Cardiac septum (tissue), 1 donor: ENCODE measurements at regions not wholly inside any gene's neighbourhood (a gene's known extent, or its start where the extent isn't known, plus 50 kb on each side); places are given as distances from the start of the nearest gene placed in this dataset.

ENCODE experiments used
- DNase-seq: peaks from one replicate; pipeline ENCODE4 v3.0.0-alpha.2; 2020; ENCODE audit warnings: low spot score
- intact Hi-C: fragments of 100-400 bp; cut with DNase I; formaldehyde crosslinking; loops from one replicate; pipeline ENCODE4 v1.14.0; 2022
- donor health status: DM: no; HTN: no; CAD: no.

DNA sequence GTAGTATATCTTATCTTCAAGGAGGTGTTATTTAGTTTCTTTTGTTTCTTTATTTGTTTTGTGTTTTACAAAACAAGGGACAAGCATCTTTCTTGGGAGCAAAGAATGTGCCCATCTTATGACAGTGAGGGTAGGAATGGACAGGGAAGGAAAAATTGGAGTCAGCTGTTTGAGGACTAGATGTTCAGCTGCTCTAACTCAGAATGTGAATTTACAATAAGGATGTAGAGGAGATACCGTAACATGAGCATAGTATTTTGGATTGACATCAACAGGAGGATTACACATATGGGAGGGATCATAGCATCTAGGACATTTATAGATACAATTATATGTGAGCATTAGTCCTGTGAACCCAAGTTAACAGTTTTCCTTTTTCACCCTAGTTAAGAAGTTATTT lies 89.0 kb upstream of the GK2 start:
- intact Hi-C loops = no loop called here
- DNase-seq = no peak

DNA sequence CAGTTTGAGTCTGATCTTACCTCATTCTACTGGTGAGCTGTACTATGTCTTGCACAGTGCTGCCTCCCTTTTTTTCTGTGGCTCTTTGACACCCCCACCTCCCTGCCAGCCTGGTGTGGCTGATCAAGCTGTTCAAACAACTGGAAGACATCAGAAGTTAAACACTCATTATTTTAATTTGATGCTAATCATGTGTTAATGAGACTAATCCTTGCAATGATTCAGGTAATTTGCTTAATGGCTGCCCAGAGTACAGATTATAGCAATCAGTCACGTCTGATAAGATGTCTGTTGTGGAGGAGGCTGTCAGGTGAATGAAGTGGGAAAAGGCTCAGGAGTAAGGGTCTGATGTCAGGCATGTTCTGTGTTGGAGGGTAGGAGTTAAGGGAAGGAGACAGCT lies 87.4 kb upstream of the GK2 start:
- DNase-seq = no peak
- intact Hi-C loops = no loop called here

DNA sequence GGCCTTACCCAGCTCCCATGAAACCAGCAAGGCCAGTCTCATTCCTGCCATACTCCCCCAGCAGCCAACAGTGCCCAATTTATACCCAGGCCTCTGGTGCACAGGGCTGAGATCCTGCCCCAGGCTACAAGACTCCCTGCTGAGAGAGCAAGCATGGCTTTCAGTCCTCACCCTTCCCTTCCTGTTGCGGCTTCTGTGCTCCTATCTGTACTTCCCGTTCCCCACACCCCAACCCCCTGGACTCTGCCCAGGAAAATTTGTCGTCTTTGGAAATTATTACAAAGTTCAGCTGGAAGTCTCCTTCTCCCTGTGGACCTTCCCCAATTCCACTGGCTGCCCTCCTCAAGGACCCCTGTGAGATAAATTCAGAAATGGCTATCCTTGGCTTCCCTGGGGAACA lies 84.1 kb upstream of the GK2 start:
- DNase-seq = no peak
- intact Hi-C loops = no loop called here

DNA sequence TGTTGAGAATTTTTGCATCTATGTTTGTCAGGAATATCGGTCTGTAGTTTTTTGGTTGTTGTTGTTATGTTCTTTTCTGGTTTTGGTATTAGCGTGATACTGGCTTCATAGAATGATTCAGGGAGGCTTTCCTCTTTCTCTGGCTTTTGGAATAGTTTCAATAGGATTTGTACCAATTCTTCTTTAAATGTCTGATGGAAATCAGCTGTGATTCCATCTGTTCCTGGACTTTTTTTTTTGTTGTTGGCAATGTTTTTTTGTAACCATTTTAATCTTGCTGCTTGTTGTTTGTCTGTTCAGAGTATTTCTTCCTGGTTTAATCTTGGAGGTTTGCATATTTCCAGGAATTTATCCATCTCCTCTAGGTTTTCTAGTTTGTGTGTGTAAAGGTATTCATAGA lies 81.5 kb upstream of the GK2 start:
- DNase-seq = no peak
- intact Hi-C loops = no loop called here

DNA sequence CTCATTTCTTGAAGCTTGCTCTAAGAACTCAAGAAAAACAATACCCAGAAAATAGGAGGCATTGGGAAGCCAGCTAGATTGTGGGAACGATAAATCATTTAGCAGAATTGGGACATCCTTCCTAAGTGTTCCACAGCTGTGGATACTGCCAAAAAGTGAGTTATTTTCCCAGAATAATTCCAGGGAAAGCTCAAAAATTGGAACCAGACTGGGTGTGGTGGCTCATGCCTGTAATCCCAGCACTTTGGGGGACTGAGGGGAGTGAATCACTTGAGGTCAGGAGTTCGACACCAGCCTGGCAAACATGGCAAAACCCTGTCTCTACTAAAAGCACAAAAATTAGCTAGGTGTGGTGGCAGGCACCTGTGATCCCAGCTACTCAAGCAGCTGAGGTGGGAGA lies 68.2 kb upstream of the GK2 start:
- intact Hi-C loops = no loop called here
- no peak for DNase-seq

DNA sequence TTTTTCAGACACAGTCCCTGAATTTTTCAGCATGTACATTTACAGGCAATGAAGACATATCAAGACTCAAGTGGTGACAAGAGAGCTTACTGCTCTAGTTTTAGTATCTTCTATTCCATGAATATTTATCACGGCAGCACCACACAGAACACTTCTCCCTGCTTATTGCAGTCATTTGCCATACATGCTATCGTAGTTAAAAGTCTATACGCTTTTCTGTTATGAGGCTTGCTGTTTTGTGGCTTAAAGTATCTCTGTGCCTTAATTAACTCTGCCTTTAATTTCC lies 65.4 kb upstream of the GK2 start:
- intact Hi-C loops = no loop called here
- DNase-seq = no peak

DNA sequence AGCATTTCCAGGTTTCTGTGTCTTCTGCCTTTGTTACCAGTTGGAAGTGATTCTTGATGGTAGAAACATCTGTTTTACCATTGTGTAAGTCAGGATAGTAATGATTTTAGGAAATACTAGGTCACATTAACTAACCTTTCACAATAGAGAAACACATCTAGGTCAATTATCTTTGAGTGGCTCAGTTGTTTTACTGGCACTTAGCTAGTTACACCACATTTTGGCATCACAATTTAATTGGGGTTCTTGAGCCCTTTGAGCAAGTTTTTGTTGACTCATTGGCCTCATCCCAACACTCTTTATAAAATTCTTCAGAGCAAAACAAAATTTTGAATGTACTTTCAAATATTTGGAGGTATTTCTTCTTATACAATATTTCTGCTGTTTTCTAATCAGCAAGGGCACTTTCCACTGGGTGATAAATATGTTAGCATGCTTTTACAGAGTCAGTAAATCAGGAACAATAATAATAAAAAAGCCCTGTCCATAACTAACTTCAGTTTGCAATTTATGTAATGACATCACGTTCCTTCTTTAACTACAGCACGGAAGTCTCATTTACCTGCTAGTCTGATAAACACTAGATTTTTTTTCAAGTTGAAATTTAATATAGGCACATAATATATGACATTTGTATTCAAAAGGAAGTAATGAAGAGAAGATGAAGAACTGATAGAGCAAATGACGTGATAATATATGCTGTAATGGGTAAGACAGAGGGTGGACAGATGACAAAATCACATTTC lies 64.8 kb upstream of the GK2 start:
- no peak for DNase-seq
- intact Hi-C loops = no loop called here

DNA sequence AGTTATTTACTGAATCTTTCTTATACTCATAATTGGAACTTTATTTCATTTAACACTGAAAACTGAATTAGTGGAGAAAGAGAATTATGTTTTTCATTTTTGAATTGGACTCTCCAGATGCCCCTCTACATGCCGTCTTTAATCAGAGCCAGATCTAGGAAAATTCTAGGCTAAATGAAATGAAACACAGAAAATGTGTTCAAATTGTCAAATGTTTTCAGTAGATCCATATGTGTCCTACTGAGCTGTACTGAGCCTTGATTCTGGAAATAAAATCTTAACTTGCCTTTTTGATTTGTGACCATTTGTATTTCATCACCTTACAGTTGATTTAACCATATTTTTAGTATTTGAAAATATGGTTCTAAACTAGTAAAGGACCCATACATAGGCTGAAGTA lies 64.0 kb upstream of the GK2 start:
- DNase-seq = no peak
- intact Hi-C loops = no loop called here

DNA sequence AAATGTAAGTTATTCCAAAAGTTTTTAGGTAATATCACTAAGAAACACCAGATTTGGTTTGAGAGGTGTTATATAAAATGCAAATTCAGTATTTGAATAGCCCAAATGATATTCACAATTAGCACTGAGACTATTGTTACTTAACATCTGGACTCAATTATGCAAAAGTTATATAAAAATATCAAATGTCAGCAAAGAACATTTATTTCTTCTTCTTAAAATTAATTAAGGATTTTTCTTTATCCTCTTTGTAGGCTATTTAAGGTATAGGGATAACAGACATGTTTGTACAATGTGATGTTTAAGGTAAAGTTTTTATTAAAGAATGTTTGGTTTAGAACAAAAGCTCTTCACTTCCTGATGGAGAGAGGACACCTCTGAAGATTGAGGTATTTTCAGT lies 63.3 kb upstream of the GK2 start:
- no peak for DNase-seq
- intact Hi-C loops = no loop called here

DNA sequence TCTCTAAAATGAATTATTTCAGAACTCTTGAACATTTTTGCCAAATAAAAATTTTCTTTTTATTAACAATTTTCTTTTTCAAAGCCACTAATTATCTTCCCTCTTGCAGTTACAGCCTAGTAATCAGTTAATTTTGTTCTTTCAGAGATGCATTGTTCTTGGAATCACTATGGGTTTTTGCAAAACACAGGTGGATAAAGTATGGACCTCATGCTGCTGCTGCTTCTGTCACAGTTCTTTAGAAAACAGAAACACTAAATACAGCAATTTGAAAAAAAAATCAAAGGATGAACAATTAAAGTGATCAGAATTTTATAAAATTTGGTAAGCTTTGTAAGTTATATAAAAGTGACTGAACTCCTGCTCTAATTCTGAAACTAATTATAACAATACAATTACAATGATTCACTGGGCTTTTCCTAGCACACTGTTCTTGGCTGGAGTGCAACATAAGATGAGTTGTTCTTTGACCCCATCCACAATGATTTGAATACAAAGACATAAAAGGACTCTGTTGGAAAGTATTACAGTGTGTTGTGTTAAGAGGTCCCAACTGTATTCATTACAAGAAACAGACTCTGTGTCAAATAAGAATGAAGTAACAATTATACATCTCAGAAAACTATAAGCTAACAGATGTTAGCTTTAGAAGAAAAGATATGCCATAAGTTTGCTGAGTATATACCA lies 59.4 kb upstream of the GK2 start:
- intact Hi-C loops = no loop called here
- DNase-seq = no peak

DNA sequence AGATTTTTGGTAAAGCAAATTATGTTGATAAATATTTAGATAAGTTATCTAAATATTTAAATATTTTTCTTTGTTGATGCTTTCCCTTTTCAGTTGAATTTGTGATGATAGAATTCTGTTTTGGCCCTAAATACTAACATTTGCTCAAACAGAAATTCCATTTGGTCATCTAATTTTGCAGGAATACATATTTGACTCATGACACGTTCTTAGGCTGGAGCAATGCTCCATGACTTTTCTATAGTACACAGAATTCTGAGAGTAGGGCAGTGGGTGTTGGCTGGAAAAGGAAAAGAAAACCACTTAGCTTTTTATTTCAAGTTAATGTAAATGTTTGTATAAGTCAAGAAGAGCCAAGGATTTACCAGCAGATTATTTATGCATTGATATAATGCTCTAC lies 58.6 kb upstream of the GK2 start:
- intact Hi-C loops = no loop called here

More for the DNA sequence above, 58.6 kb upstream of the GK2 start:
- DNase-seq = no peak
